H1 (cell line): ENCODE measurements at regions not wholly inside any gene's neighbourhood (a gene's known extent, or its start where the extent isn't known, plus 50 kb on each side); places are given as distances from the start of the nearest gene placed in this dataset.

ENCODE experiments used
- FOSL1 ChIP-seq: IDR thresholded peaks from 2 replicates; pipeline ENCODE4 v1.6.1; 2011; ENCODE audit warnings: mild to moderate bottlenecking, low read depth, low read length, moderate library complexity; ENCODE audit not compliant: insufficient read depth
- NRF1 ChIP-seq: IDR thresholded peaks from 2 replicates; pipeline ENCODE4 v1.6.1; 2011; ENCODE audit warnings: mild to moderate bottlenecking, low read depth, low read length, improper control_type of control experiment
- POLR2A ChIP-seq, 2 experiments: IDR thresholded peaks; 1 replicate in 1 of 2; 2 replicates in 1 of 2; pipeline ENCODE4 v1.6.1; 2011; ENCODE audit warnings: low read depth in 2 of 2, low read length in 2 of 2, mild to moderate bottlenecking in 2 of 2; ENCODE audit errors: control extremely low read depth in 1 of 2

- no peak for TF ChIP-seq NRF1
- TF ChIP-seq POLR2A (IDR thresholded peaks at IDR 0.05; ENCODE audit: control extremely low read depth in 1 of 2, low read depth in 2 of 2, low read length in 2 of 2) = no peak
- no peak for TF ChIP-seq FOSL1
Measured at GRCh38 chr1:177723533-177723932, 246.3 kb downstream of the SEC16B start (continued).
